Activated CD4-positive, alpha-beta T cell treated with anti-CD3 and anti-CD28 coated beads for 36 hours (primary cell): ENCODE measurements at regions not wholly inside any gene's neighbourhood (a gene's known extent, or its start where the extent isn't known, plus 50 kb on each side); places are given as distances from the start of the nearest gene placed in this dataset.
A peak's percentile ranks its signal among the peaks of the same experiment; 100 is the strongest.

Source experiments
- ATAC-seq: fragments of 200-7000 bp; cut with Tn5 transposase; one replicate; pipeline ENCODE4 v1.10.0; 2021; ENCODE audit warnings: mild to moderate bottlenecking, moderate library complexity
- CTCF ChIA-PET: fragments of 350-600 bp; sonication (Branson Sonifier 250); formaldehyde crosslinking; loops from one replicate; lab custom pipeline; 2021; ENCODE audit warnings: antibody characterized with exemption; lab: Charles Lee
- POLR2A ChIA-PET: fragments of 350-600 bp; sonication (Branson Sonifier 250); formaldehyde crosslinking; loops from one replicate; lab custom pipeline; 2021; ENCODE audit warnings: antibody characterized with exemption, inconsistent platforms; lab: Charles Lee
- DNase-seq: peaks from one replicate; pipeline ENCODE4 v3.0.0-alpha.2; 2020
- H3K27ac Mint-ChIP-seq: one replicate; pipeline ENCODE4 v1.8.0; 2021; ENCODE audit warnings: mixed read lengths
- H3K27me3 Mint-ChIP-seq: one replicate; pipeline ENCODE4 v1.8.0; 2021; ENCODE audit warnings: mixed read lengths
- H3K36me3 Mint-ChIP-seq: one replicate; pipeline ENCODE4 v1.8.0; 2021; ENCODE audit warnings: low read depth, mixed read lengths
- H3K4me1 Mint-ChIP-seq: one replicate; pipeline ENCODE4 v1.8.0; 2021; ENCODE audit warnings: mixed read lengths
- H3K4me3 Mint-ChIP-seq: one replicate; pipeline ENCODE4 v1.8.0; 2021; ENCODE audit warnings: mild to moderate bottlenecking, moderate library complexity, mixed read lengths
- H3K9me3 Mint-ChIP-seq: one replicate; pipeline ENCODE4 v1.8.0; 2021; ENCODE audit warnings: low read depth, mixed read lengths
- intact Hi-C, 2 experiments: fragments of 100-400 bp; cut with DNase I in 1 of 2; cut with micrococcal nuclease in 1 of 2; formaldehyde crosslinking; loops; one replicate each; pipeline versions ENCODE4 v1.14.2 to v1.15.1; 2022 to 2024; cut with DNase I, micrococcal nuclease

- no peak overlapping the region for H3K27ac Mint-ChIP-seq
- H3K36me3 Mint-ChIP-seq, result no peaks in the 10 kb centered on the region
- no peaks in the 10 kb centered on the region for H3K27me3 Mint-ChIP-seq
- ChIA-PET CTCF (interaction anchor here (0.6 kb wide), 2 partner anchors 347 to 734 kb away, joined by 3 read pairs; no protein-coding TSS in a partner anchor), POLR2A (no interaction called here)
- no peak overlapping the region for H3K4me3 Mint-ChIP-seq
- no peak for DNase-seq
- no peak for ATAC-seq
- H3K9me3 Mint-ChIP-seq, result peaks cover 2% of the 10 kb centered on the region
- intact Hi-C loops, result no loop called here
- H3K4me1 Mint-ChIP-seq, result no peaks in the 10 kb centered on the region
These were observed 839.9 kb downstream of the LTN1 start for GRCh38 chr21:28152732-28153131.

- H3K4me1 Mint-ChIP-seq, result no peaks in the 10 kb centered on the region
- no peaks in the 10 kb centered on the region for H3K36me3 Mint-ChIP-seq
- no peak overlapping the region for H3K27ac Mint-ChIP-seq
- no peak overlapping the region for H3K4me3 Mint-ChIP-seq
- H3K9me3 Mint-ChIP-seq, result peaks cover 2% of the 10 kb centered on the region
- CTCF ChIA-PET, result interaction anchor here (0.6 kb wide), 1 partner anchor 733 kb away, joined by 3 read pairs; no protein-coding TSS in a partner anchor
- ATAC-seq, result no peak
- intact Hi-C loops, result no loop called here
- DNase-seq, result no peak
- POLR2A ChIA-PET, result no interaction called here
- H3K27me3 Mint-ChIP-seq, result no peaks in the 10 kb centered on the region
These were observed 840.9 kb downstream of the LTN1 start for GRCh38 chr21:28151758-28152157.

GRCh38 chr21:28150778-28151177 lies 841.9 kb downstream of the LTN1 start:
- POLR2A ChIA-PET, result no interaction called here

GRCh38 chr21:28148400-28149064 lies 844.1 kb downstream of the LTN1 start:
- intact Hi-C loops, result no loop called here
- no peaks in the 10 kb centered on the region for H3K4me1 Mint-ChIP-seq
- no peak for ATAC-seq
- H3K27me3 Mint-ChIP-seq, result no peaks in the 10 kb centered on the region
- H3K27ac Mint-ChIP-seq, result no peak overlapping the region
- ChIA-PET POLR2A (no interaction called here), CTCF (no interaction called here)
- H3K4me3 Mint-ChIP-seq, result no peak overlapping the region
- DNase-seq, result no peak
- H3K36me3 Mint-ChIP-seq, result no peaks in the 10 kb centered on the region
- H3K9me3 Mint-ChIP-seq, result peaks cover 2% of the 10 kb centered on the region

More at GRCh38 chr21:28150778-28151177, 841.9 kb downstream of the LTN1 start:
- Mint-ChIP-seq H3K27me3 (no peaks in the 10 kb centered on the region), H3K27ac (no peak overlapping the region), H3K36me3 (no peaks in the 10 kb centered on the region), H3K9me3 (peaks cover 2% of the 10 kb centered on the region), H3K4me3 (no peak overlapping the region), H3K4me1 (no peaks in the 10 kb centered on the region)
- intact Hi-C loops, result no loop called here
- ATAC-seq (no peak), DNase-seq (no peak)
- CTCF ChIA-PET, result no interaction called here

- no peak for DNase-seq
- no peaks in the 10 kb centered on the region for H3K4me1 Mint-ChIP-seq
- CTCF ChIA-PET, result interaction anchor here (0.6 kb wide), 1 partner anchor 437 kb away, joined by 3 read pairs; no protein-coding TSS in a partner anchor
- H3K4me3 Mint-ChIP-seq, result no peak overlapping the region
- H3K36me3 Mint-ChIP-seq, result no peaks in the 10 kb centered on the region
- intact Hi-C loops, result no loop called here
- no peaks in the 10 kb centered on the region for H3K9me3 Mint-ChIP-seq
- H3K27ac Mint-ChIP-seq, result no peak overlapping the region
- POLR2A ChIA-PET, result no interaction called here
- H3K27me3 Mint-ChIP-seq, result no peaks in the 10 kb centered on the region
- ATAC-seq, result no peak
These were observed 848.0 kb downstream of the LTN1 start for GRCh38 chr21:28144653-28145052.

- H3K4me3 Mint-ChIP-seq, result no peak overlapping the region
- intact Hi-C loops, result no loop called here
- H3K27ac Mint-ChIP-seq, result no peak overlapping the region
- ChIA-PET CTCF (interaction anchor here (0.6 kb wide), 1 partner anchor 436 kb away, joined by 3 read pairs; no protein-coding TSS in a partner anchor), POLR2A (no interaction called here)
- H3K4me1 Mint-ChIP-seq, result no peaks in the 10 kb centered on the region
- H3K27me3 Mint-ChIP-seq, result no peaks in the 10 kb centered on the region
- H3K36me3 Mint-ChIP-seq, result no peaks in the 10 kb centered on the region
- no peak for ATAC-seq
- no peaks in the 10 kb centered on the region for H3K9me3 Mint-ChIP-seq
- no peak for DNase-seq
These were observed 848.6 kb downstream of the LTN1 start for GRCh38 chr21:28144089-28144488.

GRCh38 chr21:28142697-28143096 lies 850.0 kb downstream of the LTN1 start:
- H3K9me3 Mint-ChIP-seq, result no peaks in the 10 kb centered on the region
- no peak overlapping the region for H3K27ac Mint-ChIP-seq
- no peaks in the 10 kb centered on the region for H3K27me3 Mint-ChIP-seq
- CTCF ChIA-PET, result no interaction called here
- H3K4me1 Mint-ChIP-seq, result no peaks in the 10 kb centered on the region
- POLR2A ChIA-PET, result no interaction called here
- DNase-seq (peak; percentile 6), ATAC-seq (peak; percentile 68)
- H3K4me3 Mint-ChIP-seq, result no peak overlapping the region
- intact Hi-C loops, result no loop called here
- no peaks in the 10 kb centered on the region for H3K36me3 Mint-ChIP-seq

GRCh38 chr21:28138272-28138671 lies 854.4 kb downstream of the LTN1 start:
- intact Hi-C loops, result no loop called here
- Mint-ChIP-seq H3K4me3 (no peak overlapping the region), H3K27me3 (no peaks in the 10 kb centered on the region), H3K4me1 (no peaks in the 10 kb centered on the region), H3K9me3 (no peaks in the 10 kb centered on the region), H3K36me3 (no peaks in the 10 kb centered on the region), H3K27ac (no peak overlapping the region)
- ChIA-PET CTCF (no interaction called here), POLR2A (no interaction called here)
- ATAC-seq (no peak), DNase-seq (no peak)

GRCh38 chr21:28136656-28137255 lies 855.9 kb downstream of the LTN1 start:
- Mint-ChIP-seq H3K27me3 (no peaks in the 10 kb centered on the region), H3K36me3 (no peaks in the 10 kb centered on the region), H3K4me3 (no peak overlapping the region), H3K27ac (no peak overlapping the region), H3K4me1 (no peaks in the 10 kb centered on the region), H3K9me3 (peaks cover 2% of the 10 kb centered on the region)
- ATAC-seq, result no peak
- CTCF ChIA-PET, result no interaction called here
- intact Hi-C loops, result no loop called here
- POLR2A ChIA-PET, result interaction anchor here (0.6 kb wide), 1 partner anchor 10 kb away, joined by 3 read pairs; no protein-coding TSS in a partner anchor
- no peak for DNase-seq

GRCh38 chr21:28135646-28136045 lies 857.0 kb downstream of the LTN1 start:
- no peak overlapping the region for H3K27ac Mint-ChIP-seq
- DNase-seq (no peak), ATAC-seq (no peak)
- peaks cover 2% of the 10 kb centered on the region for H3K9me3 Mint-ChIP-seq
- intact Hi-C loops, result no loop called here
- no peaks in the 10 kb centered on the region for H3K36me3 Mint-ChIP-seq
- ChIA-PET CTCF (no interaction called here), POLR2A (no interaction called here)
- H3K27me3 Mint-ChIP-seq, result no peaks in the 10 kb centered on the region
- H3K4me3 Mint-ChIP-seq, result no peak overlapping the region
- H3K4me1 Mint-ChIP-seq, result no peaks in the 10 kb centered on the region

- Mint-ChIP-seq H3K36me3 (no peaks in the 10 kb centered on the region), H3K27ac (no peak overlapping the region), H3K4me3 (no peak overlapping the region), H3K4me1 (no peaks in the 10 kb centered on the region), H3K27me3 (no peaks in the 10 kb centered on the region), H3K9me3 (peaks cover 4% of the 10 kb centered on the region)
- ATAC-seq (no peak), DNase-seq (no peak)
- intact Hi-C loops, result no loop called here
- ChIA-PET CTCF (no interaction called here), POLR2A (interaction anchor here (0.6 kb wide), 1 partner anchor 68 kb away, joined by 3 read pairs; no protein-coding TSS in a partner anchor)
These were observed 859.6 kb downstream of the LTN1 start for GRCh38 chr21:28133116-28133515.

GRCh38 chr21:28132713-28133112 lies 860.0 kb downstream of the LTN1 start:
- no peaks in the 10 kb centered on the region for H3K36me3 Mint-ChIP-seq

More at GRCh38 chr21:28132713-28133112, 860.0 kb downstream of the LTN1 start:
- DNase-seq (no peak), ATAC-seq (no peak)
- intact Hi-C loops, result no loop called here
- H3K27ac Mint-ChIP-seq, result no peak overlapping the region
- CTCF ChIA-PET, result no interaction called here
- no peak overlapping the region for H3K4me3 Mint-ChIP-seq
- H3K4me1 Mint-ChIP-seq, result no peaks in the 10 kb centered on the region
- H3K9me3 Mint-ChIP-seq, result peaks cover 4% of the 10 kb centered on the region
- H3K27me3 Mint-ChIP-seq, result no peaks in the 10 kb centered on the region
- POLR2A ChIA-PET, result no interaction called here
